Sigmoid colon (tissue), 4 donors: ENCODE measurements at regions not wholly inside any gene's neighbourhood (a gene's known extent, or its start where the extent isn't known, plus 50 kb on each side); places are given as distances from the start of the nearest gene placed in this dataset.

Experiments used
- EP300 ChIP-seq, 4 donors: sonication (generic); formaldehyde crosslinking; IDR thresholded peaks; one replicate each; pipeline ENCODE4 v1.6.1; 2017; ENCODE audit warnings: antibody characterized with exemption in 4 of 4
- TF ChIP-seq, protein P1 (sequence below), 4 experiments: fragments of 450-650 bp in 3 of 4; fragments of 200-600 bp in 1 of 4; IDR thresholded peaks; one replicate each; pipeline ENCODE4 v1.5.1; 2016 to 2019; ENCODE audit warnings: antibody characterized with exemption in 4 of 4, mild to moderate bottlenecking in 3 of 4, moderate library complexity in 2 of 4

DNA sequence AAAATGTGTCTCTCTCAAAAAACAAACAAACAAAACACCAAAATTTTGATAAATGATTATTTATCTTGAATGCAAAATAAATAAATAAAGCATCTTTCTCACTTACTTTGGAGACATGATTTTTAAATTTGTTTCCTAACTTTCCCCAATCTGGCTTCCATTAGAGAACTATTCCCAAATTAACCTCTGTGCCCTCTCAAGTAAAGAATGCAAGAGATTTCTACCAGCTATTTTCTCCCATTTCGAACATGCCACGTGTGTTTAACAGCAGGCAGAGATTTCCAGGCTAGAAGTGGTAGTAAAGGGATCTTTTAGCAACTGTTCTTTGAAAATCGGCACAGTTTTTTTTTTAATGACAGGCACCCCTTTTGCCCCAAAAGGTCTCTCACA, 269.1 kb downstream of the SHQ1 start:
- TF ChIP-seq, protein P1, sequence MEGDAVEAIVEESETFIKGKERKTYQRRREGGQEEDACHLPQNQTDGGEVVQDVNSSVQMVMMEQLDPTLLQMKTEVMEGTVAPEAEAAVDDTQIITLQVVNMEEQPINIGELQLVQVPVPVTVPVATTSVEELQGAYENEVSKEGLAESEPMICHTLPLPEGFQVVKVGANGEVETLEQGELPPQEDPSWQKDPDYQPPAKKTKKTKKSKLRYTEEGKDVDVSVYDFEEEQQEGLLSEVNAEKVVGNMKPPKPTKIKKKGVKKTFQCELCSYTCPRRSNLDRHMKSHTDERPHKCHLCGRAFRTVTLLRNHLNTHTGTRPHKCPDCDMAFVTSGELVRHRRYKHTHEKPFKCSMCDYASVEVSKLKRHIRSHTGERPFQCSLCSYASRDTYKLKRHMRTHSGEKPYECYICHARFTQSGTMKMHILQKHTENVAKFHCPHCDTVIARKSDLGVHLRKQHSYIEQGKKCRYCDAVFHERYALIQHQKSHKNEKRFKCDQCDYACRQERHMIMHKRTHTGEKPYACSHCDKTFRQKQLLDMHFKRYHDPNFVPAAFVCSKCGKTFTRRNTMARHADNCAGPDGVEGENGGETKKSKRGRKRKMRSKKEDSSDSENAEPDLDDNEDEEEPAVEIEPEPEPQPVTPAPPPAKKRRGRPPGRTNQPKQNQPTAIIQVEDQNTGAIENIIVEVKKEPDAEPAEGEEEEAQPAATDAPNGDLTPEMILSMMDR (IDR thresholded peaks at IDR 0.05): no peak
- no peak for TF ChIP-seq EP300 (IDR thresholded peaks at IDR 0.05)
